Epithelial cell of esophagus (primary cell): ENCODE measurements at regions not wholly inside any gene's neighbourhood (a gene's known extent, or its start where the extent isn't known, plus 50 kb on each side); places are given as distances from the start of the nearest gene placed in this dataset.
A peak's percentile ranks its signal among the peaks of the same experiment; 100 is the strongest.

ENCODE experiments used
- DNase-seq: peaks from one replicate; pipeline ENCODE4 v3.0.0; 2010; ENCODE audit warnings: low read depth
- H3K4me3 ChIP-seq: 2 replicates; pipeline ENCODE4 v1.5.1; 2011; ENCODE audit warnings: mild to moderate bottlenecking, low read length, control low read depth
- TF ChIP-seq, protein P1 (sequence below): IDR thresholded peaks from 2 replicates; pipeline ENCODE4 v1.5.1; 2011; ENCODE audit warnings: low read depth, mild to moderate bottlenecking, low read length, control low read depth, inconsistent platforms; ENCODE audit not compliant: insufficient read depth; ENCODE audit errors: missing control alignments

DNA sequence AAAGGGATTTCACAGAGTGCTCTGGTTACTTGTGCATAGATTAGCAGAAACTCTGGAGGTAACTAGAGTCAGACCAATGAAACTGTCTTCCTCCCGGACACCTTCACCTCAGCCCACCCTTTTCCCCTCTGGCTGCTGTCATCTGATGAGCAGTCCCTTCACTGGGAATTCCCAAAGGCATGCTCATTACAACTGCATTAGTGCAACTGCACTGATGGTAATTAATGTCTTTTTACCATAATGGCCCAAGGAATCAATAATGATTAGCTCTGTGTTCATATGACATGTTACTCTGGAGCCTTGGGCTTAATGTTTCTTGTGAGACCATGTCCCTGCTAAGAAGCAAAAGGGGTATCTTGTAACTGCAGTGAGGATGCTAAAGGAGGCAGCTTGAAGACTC lies 304.5 kb downstream of the GRIN2B start:
- TF ChIP-seq, protein P1, sequence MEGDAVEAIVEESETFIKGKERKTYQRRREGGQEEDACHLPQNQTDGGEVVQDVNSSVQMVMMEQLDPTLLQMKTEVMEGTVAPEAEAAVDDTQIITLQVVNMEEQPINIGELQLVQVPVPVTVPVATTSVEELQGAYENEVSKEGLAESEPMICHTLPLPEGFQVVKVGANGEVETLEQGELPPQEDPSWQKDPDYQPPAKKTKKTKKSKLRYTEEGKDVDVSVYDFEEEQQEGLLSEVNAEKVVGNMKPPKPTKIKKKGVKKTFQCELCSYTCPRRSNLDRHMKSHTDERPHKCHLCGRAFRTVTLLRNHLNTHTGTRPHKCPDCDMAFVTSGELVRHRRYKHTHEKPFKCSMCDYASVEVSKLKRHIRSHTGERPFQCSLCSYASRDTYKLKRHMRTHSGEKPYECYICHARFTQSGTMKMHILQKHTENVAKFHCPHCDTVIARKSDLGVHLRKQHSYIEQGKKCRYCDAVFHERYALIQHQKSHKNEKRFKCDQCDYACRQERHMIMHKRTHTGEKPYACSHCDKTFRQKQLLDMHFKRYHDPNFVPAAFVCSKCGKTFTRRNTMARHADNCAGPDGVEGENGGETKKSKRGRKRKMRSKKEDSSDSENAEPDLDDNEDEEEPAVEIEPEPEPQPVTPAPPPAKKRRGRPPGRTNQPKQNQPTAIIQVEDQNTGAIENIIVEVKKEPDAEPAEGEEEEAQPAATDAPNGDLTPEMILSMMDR = no peak
- no peak overlapping the region for H3K4me3 ChIP-seq
- no peak for DNase-seq

DNA sequence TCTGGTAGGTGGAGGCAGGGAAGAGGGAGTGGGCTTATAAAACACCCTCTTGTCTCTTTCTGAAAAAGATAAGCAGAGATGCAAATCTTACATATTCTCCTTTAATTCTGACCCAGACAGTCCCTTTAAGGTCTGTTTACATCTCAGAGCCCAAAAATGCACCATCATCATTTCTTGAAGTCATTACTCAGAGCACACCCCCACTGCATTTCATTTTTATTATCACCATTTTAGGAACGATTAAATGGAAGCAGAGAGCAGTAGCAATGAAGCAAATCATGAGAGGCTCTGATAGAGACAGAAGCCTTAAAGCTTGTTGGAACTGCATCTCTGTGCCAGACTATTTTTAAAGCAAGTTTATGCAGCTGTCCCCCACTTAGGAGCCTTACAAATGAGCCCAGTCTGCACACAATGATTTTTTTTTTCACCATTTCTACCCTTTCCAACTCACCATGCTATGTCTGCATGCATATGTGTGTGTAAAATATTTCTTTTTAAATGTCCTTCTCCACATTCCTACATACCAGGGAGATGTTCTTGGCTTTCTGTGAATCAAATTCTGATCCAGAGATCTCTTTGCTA lies 311.0 kb downstream of the GRIN2B start:
- TF ChIP-seq, protein P1 = no peak
- no peak for DNase-seq
- H3K4me3 ChIP-seq = no peak overlapping the region

DNA sequence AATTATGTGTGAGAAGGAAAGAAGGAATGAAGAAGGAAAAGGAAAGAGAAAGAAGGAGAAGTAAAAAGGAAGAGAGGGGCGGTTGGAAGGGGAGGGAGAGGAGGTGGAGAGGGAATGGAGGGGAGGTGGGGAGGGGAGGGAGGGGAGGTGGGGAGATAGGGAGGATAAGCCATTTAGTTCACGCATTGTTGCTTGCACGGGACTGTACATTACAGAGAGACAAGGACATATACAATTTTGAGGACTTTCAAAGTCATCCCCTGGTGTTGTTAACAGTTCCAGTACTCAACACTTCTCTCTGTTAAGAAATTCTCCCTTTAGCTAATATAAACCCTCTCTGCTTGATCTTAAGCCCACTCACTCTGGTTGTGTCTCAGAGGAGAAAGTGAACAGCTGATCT lies 312.5 kb downstream of the GRIN2B start:
- TF ChIP-seq, protein P1 = no peak
- DNase-seq = no peak
- H3K4me3 ChIP-seq = no peak overlapping the region

DNA sequence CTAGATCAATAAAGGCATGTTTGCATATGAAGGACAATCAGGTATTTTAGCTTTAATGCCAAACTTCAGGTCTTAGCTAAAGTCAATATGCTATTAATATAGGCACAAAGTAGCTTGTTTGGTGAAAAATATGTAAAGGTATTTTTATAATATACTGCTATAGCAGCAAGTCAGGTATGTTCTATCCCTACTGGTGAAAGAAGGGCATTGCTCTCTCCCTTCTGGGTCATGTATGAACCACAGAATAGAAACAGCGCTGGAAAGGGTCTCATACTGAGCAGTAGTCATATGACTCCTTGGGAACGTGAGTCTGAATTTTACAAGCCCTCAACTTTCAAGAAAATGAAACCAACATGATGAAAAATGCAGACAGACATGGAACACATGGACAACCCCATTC lies 314.6 kb downstream of the GRIN2B start:
- H3K4me3 ChIP-seq = no peak overlapping the region
- DNase-seq = no peak
- TF ChIP-seq, protein P1 = no peak

DNA sequence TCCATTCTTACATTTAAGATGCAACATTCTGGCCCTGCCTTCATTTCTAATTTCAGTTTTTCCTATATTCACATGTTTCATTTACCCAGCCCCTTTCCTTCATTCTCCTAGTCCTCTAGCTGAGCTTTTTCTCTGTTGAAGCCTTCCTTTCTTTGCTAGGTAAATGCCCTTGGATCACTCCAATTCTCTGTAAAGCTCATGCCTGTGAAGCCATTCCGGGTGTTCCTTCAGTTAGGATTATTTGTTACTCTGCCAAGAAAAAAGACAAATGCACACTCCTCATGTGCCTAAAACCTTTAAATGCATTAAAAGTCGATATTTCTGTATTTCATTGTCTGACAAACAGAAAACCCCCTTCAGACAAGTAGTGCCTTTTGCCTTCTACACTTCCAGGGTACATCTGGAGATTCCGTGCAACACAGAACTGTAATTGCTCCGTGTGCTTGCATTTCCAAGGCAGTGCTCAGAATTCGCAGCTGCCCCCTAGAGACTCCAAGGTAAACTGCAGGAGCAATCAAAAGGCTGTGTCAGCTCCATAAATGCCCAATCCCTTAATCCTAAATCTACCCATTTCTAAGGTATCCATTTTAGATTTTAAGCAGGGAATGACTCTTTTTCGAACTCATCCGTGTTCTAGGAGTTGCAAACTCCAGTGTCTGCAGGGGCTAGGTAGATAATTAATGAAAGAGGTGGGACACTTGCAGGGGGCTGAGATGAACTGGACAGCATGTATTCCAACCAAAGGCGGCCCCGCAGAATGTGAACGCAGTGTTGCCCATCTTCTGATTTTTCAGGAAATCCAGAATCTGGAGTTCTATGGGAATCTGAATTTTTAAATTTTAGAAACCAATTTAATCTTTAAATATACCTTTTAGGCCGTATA lies 320.2 kb downstream of the GRIN2B start:
- H3K4me3 ChIP-seq = no peak overlapping the region
- peak; percentile 55 for DNase-seq
- TF ChIP-seq, protein P1 = peak; percentile 93

DNA sequence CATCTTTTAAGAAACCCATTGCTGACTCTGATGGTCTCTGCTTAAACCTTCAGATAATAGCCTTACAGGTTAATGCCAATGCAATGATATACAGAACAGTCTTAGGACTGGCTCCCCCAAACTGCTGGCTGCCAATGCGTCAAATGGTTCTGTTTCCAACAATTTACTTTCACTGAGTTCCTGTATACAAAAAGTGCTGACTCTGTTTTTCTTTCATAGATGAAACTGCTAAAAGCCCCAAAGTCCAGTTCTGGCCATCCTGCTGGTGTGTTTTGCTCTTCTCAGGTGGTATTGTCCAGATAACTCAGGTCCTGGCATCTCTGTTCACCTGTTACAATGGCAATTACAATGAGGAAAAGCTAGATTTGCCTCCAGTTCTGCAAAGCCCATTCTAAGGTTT lies 326.9 kb downstream of the GRIN2B start:
- DNase-seq = no peak
- H3K4me3 ChIP-seq = no peak overlapping the region
- TF ChIP-seq, protein P1 = no peak
